Astrocyte (in vitro differentiated cells and primary cell): ENCODE measurements at regions not wholly inside any gene's neighbourhood (a gene's known extent, or its start where the extent isn't known, plus 50 kb on each side); places are given as distances from the start of the nearest gene placed in this dataset.
A peak's percentile ranks its signal among the peaks of the same experiment; 100 is the strongest.

ENCODE experiments used
- DNase-seq: peaks from one replicate; pipeline ENCODE4 v3.0.0-alpha.2; 2010; ENCODE audit warnings: low read depth
- FAIRE-seq: peaks from 2 replicates; lab custom pipeline; 2011; peaks lifted over from hg19 to GRCh38; lab: Jason Lieb, UNC
- H2AFZ ChIP-seq: 2 replicates; pipeline ENCODE4 v1.6.0; 2012; ENCODE audit warnings: low read depth, low read length, inconsistent platforms
- H3K27ac ChIP-seq: 2 replicates; pipeline ENCODE4 v1.5.1; 2011; ENCODE audit warnings: low read depth, low read length, inconsistent platforms
- H3K27me3 ChIP-seq: 2 replicates; pipeline ENCODE4 v1.6.0; 2011; ENCODE audit warnings: low read length, inconsistent platforms; ENCODE audit not compliant: insufficient read depth
- H3K36me3 ChIP-seq: 2 replicates; pipeline ENCODE4 v1.5.1; 2011; ENCODE audit warnings: low read length, inconsistent platforms; ENCODE audit not compliant: insufficient read depth
- H3K4me1 ChIP-seq: 2 replicates; pipeline ENCODE4 v1.5.1; 2011; ENCODE audit warnings: low read length, inconsistent platforms; ENCODE audit not compliant: insufficient read depth
- H3K4me2 ChIP-seq: 2 replicates; pipeline ENCODE4 v1.6.0; 2012; ENCODE audit warnings: low read length, inconsistent platforms
- H3K4me3 ChIP-seq: 2 replicates; pipeline ENCODE4 v1.5.1; 2011; ENCODE audit warnings: low read depth, mild to moderate bottlenecking, low read length, inconsistent platforms; ENCODE audit not compliant: insufficient read depth
- H3K79me2 ChIP-seq: 2 replicates; pipeline ENCODE4 v1.6.0; 2012; ENCODE audit warnings: mild to moderate bottlenecking, low read length, inconsistent platforms; ENCODE audit not compliant: insufficient read depth
- H3K9ac ChIP-seq: 2 replicates; pipeline ENCODE4 v1.6.0; 2012; ENCODE audit warnings: mild to moderate bottlenecking, low read length, inconsistent platforms
- H3K9me3 ChIP-seq: 2 replicates; pipeline ENCODE4 v1.5.1; 2012; ENCODE audit warnings: low read depth, mild to moderate bottlenecking, low read length, inconsistent platforms; ENCODE audit not compliant: insufficient read depth
- H4K20me1 ChIP-seq: 2 replicates; pipeline ENCODE4 v1.6.0; 2012; ENCODE audit warnings: low read length, inconsistent platforms; ENCODE audit not compliant: insufficient read depth
- H3K27ac Mint-ChIP-seq: one replicate; pipeline ENCODE4 v1.8.0; 2021; ENCODE audit warnings: mild to moderate bottlenecking, mixed read lengths; ENCODE audit not compliant: unreplicated experiment
- H3K27me3 Mint-ChIP-seq: one replicate; pipeline ENCODE4 v1.8.0; 2021; ENCODE audit warnings: low read depth, mixed read lengths; ENCODE audit not compliant: unreplicated experiment
- H3K36me3 Mint-ChIP-seq: one replicate; pipeline ENCODE4 v1.8.0; 2021; ENCODE audit warnings: low read depth, mixed read lengths; ENCODE audit not compliant: unreplicated experiment
- H3K4me1 Mint-ChIP-seq: one replicate; pipeline ENCODE4 v1.8.0; 2021; ENCODE audit warnings: low read depth, mixed read lengths; ENCODE audit not compliant: unreplicated experiment
- H3K4me3 Mint-ChIP-seq: one replicate; pipeline ENCODE4 v1.8.0; 2021; ENCODE audit warnings: mild to moderate bottlenecking, moderate library complexity, mixed read lengths; ENCODE audit not compliant: unreplicated experiment
- H3K9me3 Mint-ChIP-seq: one replicate; pipeline ENCODE4 v1.8.0; 2021; ENCODE audit warnings: mild to moderate bottlenecking, mixed read lengths; ENCODE audit not compliant: unreplicated experiment
- EZH2 ChIP-seq: IDR thresholded peaks from 2 replicates; pipeline ENCODE4 v1.6.1; 2012; ENCODE audit warnings: mild to moderate bottlenecking, low read length, inconsistent platforms; ENCODE audit not compliant: insufficient read depth
- TF ChIP-seq, protein P1 (sequence below): IDR thresholded peaks from 2 replicates; pipeline ENCODE4 v1.5.1; 2011; ENCODE audit warnings: low read depth, mild to moderate bottlenecking, inconsistent platforms, low read length, moderate library complexity; ENCODE audit not compliant: insufficient read depth

DNA sequence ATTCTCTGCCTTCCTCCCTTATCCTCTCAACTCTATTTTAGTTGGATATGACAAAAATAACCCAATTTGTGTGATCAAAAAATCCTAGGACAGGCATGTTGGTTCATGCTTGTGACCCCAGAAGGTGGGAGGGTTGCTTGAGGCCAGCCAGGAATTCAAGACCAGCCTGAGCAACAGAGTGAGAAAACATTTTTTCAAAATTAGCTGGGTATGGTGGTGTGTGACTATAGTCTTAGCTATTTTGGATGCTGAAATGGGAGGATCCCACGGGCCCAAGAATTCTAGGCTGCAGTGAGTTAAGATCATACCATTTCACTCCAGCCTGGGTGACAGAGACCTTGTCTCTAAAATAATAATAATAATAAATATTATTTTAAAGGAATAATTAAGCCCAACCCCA, 1383.1 kb upstream of the ADGRL2 start:
- Histone ChIP-seq H3K4me1 (no peaks in the 10 kb centered on the region), H3K27ac (peak overlapping the region; percentile 45), H3K79me2 (no peaks in the 10 kb centered on the region), H3K36me3 (no peaks in the 10 kb centered on the region), H4K20me1 (no peaks in the 10 kb centered on the region), H2AFZ (peak overlapping the region; percentile 69), H3K27me3 (no peaks in the 10 kb centered on the region), H3K9ac (no peak overlapping the region), H3K4me2 (peak overlapping the region; percentile 17), H3K4me3 (no peak overlapping the region), H3K9me3 (no peaks in the 10 kb centered on the region)
- TF ChIP-seq, protein P1, sequence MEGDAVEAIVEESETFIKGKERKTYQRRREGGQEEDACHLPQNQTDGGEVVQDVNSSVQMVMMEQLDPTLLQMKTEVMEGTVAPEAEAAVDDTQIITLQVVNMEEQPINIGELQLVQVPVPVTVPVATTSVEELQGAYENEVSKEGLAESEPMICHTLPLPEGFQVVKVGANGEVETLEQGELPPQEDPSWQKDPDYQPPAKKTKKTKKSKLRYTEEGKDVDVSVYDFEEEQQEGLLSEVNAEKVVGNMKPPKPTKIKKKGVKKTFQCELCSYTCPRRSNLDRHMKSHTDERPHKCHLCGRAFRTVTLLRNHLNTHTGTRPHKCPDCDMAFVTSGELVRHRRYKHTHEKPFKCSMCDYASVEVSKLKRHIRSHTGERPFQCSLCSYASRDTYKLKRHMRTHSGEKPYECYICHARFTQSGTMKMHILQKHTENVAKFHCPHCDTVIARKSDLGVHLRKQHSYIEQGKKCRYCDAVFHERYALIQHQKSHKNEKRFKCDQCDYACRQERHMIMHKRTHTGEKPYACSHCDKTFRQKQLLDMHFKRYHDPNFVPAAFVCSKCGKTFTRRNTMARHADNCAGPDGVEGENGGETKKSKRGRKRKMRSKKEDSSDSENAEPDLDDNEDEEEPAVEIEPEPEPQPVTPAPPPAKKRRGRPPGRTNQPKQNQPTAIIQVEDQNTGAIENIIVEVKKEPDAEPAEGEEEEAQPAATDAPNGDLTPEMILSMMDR = no peak
- TF ChIP-seq EZH2 = no peak
- H3K27ac Mint-ChIP-seq = peak overlapping the region; percentile 98
- FAIRE-seq = no peak
- H3K4me3 Mint-ChIP-seq = no peak overlapping the region
- DNase-seq = peak; percentile 70
- no peaks in the 10 kb centered on the region for H3K27me3 Mint-ChIP-seq
- peaks cover 14% of the 10 kb centered on the region for H3K4me1 Mint-ChIP-seq
- H3K36me3 Mint-ChIP-seq = no peaks in the 10 kb centered on the region
- H3K9me3 Mint-ChIP-seq = no peaks in the 10 kb centered on the region

DNA sequence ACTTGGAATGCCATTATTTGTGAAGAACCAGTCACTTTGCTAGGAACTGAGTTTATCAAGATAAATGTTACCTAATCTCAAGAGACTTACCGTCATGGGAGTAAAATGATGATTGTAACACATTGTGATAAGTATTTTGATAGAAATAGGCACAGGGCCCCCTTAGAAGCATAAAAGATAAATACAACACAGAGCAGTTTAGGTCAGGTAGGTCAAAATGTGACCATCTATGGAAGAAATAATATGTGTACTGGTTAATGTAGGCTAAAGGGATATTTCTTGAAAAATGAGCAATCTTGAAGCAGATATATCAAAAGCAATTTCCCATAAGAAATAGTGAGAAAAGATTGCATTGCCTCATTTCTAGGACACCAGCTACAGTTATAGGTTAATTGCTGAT, 1386.8 kb upstream of the ADGRL2 start:
- H3K27me3 ChIP-seq = no peaks in the 10 kb centered on the region
- DNase-seq (no peak), FAIRE-seq (no peak)
- no peak overlapping the region for H3K27ac ChIP-seq
- no peak overlapping the region for H3K9ac ChIP-seq
- no peaks in the 10 kb centered on the region for H3K36me3 ChIP-seq
- Mint-ChIP-seq H3K36me3 (no peaks in the 10 kb centered on the region), H3K27me3 (no peaks in the 10 kb centered on the region), H3K4me3 (no peak overlapping the region), H3K4me1 (peaks cover 14% of the 10 kb centered on the region), H3K27ac (no peak overlapping the region), H3K9me3 (no peaks in the 10 kb centered on the region)
- H4K20me1 ChIP-seq = no peaks in the 10 kb centered on the region
- TF ChIP-seq EZH2 = no peak
- TF ChIP-seq, protein P1 = no peak
- no peaks in the 10 kb centered on the region for H3K4me1 ChIP-seq
- no peak overlapping the region for H2AFZ ChIP-seq
- no peak overlapping the region for H3K4me3 ChIP-seq
- H3K9me3 ChIP-seq = no peaks in the 10 kb centered on the region
- no peak overlapping the region for H3K4me2 ChIP-seq
- no peaks in the 10 kb centered on the region for H3K79me2 ChIP-seq

DNA sequence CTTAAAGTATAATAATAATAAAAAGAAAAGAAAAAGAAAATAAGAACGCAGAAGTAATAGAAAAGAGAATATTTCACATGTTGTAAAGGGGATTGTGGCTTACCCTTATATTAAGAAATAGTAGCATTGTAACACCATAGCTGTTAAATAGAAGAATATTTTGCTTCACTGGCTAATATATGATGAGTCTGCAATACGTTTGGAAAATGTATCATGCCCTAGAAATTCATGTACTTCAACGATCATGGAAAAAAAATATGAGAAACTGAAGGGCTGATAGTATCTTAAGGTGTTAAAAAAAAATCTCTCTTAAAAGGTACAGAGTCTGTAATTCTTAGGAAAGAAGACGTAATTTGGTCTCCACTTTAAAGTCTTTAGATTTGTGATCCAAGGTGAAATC, 1390.5 kb upstream of the ADGRL2 start:
- H3K9me3 ChIP-seq = no peaks in the 10 kb centered on the region
- H3K9me3 Mint-ChIP-seq = no peaks in the 10 kb centered on the region
- no peak overlapping the region for H3K27ac ChIP-seq
- no peaks in the 10 kb centered on the region for H3K36me3 Mint-ChIP-seq
- H3K79me2 ChIP-seq = no peaks in the 10 kb centered on the region
- no peaks in the 10 kb centered on the region for H3K4me1 Mint-ChIP-seq
- H3K4me2 ChIP-seq = no peak overlapping the region
- no peak overlapping the region for H3K4me3 Mint-ChIP-seq
- H3K9ac ChIP-seq = no peak overlapping the region
- no peak for DNase-seq
- H4K20me1 ChIP-seq = no peaks in the 10 kb centered on the region
- no peak for FAIRE-seq
- H3K27me3 ChIP-seq = no peaks in the 10 kb centered on the region
- H3K27me3 Mint-ChIP-seq = no peaks in the 10 kb centered on the region
- no peaks in the 10 kb centered on the region for H3K36me3 ChIP-seq
- no peak overlapping the region for H3K27ac Mint-ChIP-seq
- no peak for TF ChIP-seq EZH2
- TF ChIP-seq, protein P1 = no peak
- no peaks in the 10 kb centered on the region for H3K4me1 ChIP-seq
- no peak overlapping the region for H2AFZ ChIP-seq
- H3K4me3 ChIP-seq = no peak overlapping the region
